RWPE1 (cell line): ENCODE measurements at regions not wholly inside any gene's neighbourhood (a gene's known extent, or its start where the extent isn't known, plus 50 kb on each side); places are given as distances from the start of the nearest gene placed in this dataset.

Experiments used
- CTCF ChIA-PET: fragments of 350-600 bp; sonication (Branson Sonifier 250); formaldehyde crosslinking; extraction: SDS; loops from one replicate; lab custom pipeline; 2021; lab: Yijun Ruan, JAX
- POLR2A ChIA-PET: fragments of 400-600 bp; formaldehyde crosslinking; extraction: SDS; loops from one replicate; lab custom pipeline; 2020; ENCODE audit warnings: antibody characterized with exemption; ENCODE audit not compliant: low non-redundant PET; lab: Yijun Ruan, JAX
- DNase-seq: peaks from one replicate; pipeline ENCODE4 v3.0.0; 2012; ENCODE audit warnings: low spot score
- H3K27ac ChIP-seq: fragments of 450-650 bp; 2 replicates; pipeline ENCODE4 v1.5.1; 2017
- CTCF ChIP-seq: fragments of 450-650 bp; conservative IDR thresholded peaks from 2 replicates; pipeline ENCODE4 v1.5.1; 2017; ENCODE audit warnings: low read depth, mild to moderate bottlenecking

- ChIA-PET POLR2A (no interaction called here), CTCF (no interaction called here)
- no peak for TF ChIP-seq CTCF
- DNase-seq = no peak
- no peak overlapping the region for H3K27ac ChIP-seq
Measured at GRCh38 chrX:74171465-74171864, 132.5 kb upstream of the ZCCHC13 start.

GRCh38 chrX:74162199-74162598, 141.8 kb upstream of the ZCCHC13 start:
- no peak for DNase-seq
- CTCF ChIA-PET = no interaction called here
- POLR2A ChIA-PET = no interaction called here
- no peak for TF ChIP-seq CTCF
- no peak overlapping the region for H3K27ac ChIP-seq

- no peak overlapping the region for H3K27ac ChIP-seq
- no peak for DNase-seq
- no peak for TF ChIP-seq CTCF
- ChIA-PET CTCF (interaction anchor here (0.7 kb wide), 1 partner anchor 211 kb away, joined by 3 read pairs; no protein-coding TSS in a partner anchor), POLR2A (no interaction called here)
Measured at GRCh38 chrX:74160816-74161215, 143.2 kb upstream of the ZCCHC13 start.

- no peak for TF ChIP-seq CTCF
- ChIA-PET POLR2A (no interaction called here), CTCF (no interaction called here)
- DNase-seq = no peak
- no peak overlapping the region for H3K27ac ChIP-seq
Measured at GRCh38 chrX:74160358-74160757, 143.6 kb upstream of the ZCCHC13 start.

GRCh38 chrX:74147439-74147838, 156.5 kb upstream of the ZCCHC13 start:
- no peak for DNase-seq
- CTCF ChIA-PET = no interaction called here
- POLR2A ChIA-PET = no interaction called here

GRCh38 chrX:74138943-74139342, 165.0 kb upstream of the ZCCHC13 start:
- no peak for TF ChIP-seq CTCF
- no peak for DNase-seq
- ChIA-PET CTCF (interaction anchor here (0.6 kb wide), 1 partner anchor 629 kb away, joined by 3 read pairs; no protein-coding TSS in a partner anchor), POLR2A (no interaction called here)
- no peak overlapping the region for H3K27ac ChIP-seq

More at GRCh38 chrX:74147439-74147838, 156.5 kb upstream of the ZCCHC13 start:
- no peak overlapping the region for H3K27ac ChIP-seq
- TF ChIP-seq CTCF = no peak
